Peyer's patch (tissue), 4 donors: ENCODE measurements at regions not wholly inside any gene's neighbourhood (a gene's known extent, or its start where the extent isn't known, plus 50 kb on each side); places are given as distances from the start of the nearest gene placed in this dataset.

ENCODE experiments used
- CTCF ChIP-seq, 6 experiments: fragments of 450-650 bp in 4 of 6; fragments of 200-600 bp in 2 of 6; sonication (generic) in 1 of 6; IDR thresholded peaks; one replicate each; pipeline ENCODE4 v1.5.1; 2017 to 2019; ENCODE audit warnings: antibody characterized with exemption in 6 of 6, mild to moderate bottlenecking in 3 of 6, moderate library complexity in 1 of 6
- POLR2A ChIP-seq, 2 donors: fragments of 450-650 bp; IDR thresholded peaks; one replicate each; pipeline ENCODE4 v1.5.1; 2017; ENCODE audit warnings: antibody characterized with exemption in 2 of 2, mild to moderate bottlenecking in 2 of 2, moderate library complexity in 2 of 2

GRCh38 chr22:49567899-49568750 lies 259.5 kb downstream of the BRD1 start:
- TF ChIP-seq CTCF (IDR thresholded peaks at IDR 0.05), result no peak
- no peak for TF ChIP-seq POLR2A (IDR thresholded peaks at IDR 0.05)
